KG1 (cell line): ENCODE measurements at regions not wholly inside any gene's neighbourhood (a gene's known extent, or its start where the extent isn't known, plus 50 kb on each side); places are given as distances from the start of the nearest gene placed in this dataset.
"Not testable (repeated sequence)": the region's sequence is repeated elsewhere in the genome, so short reads cannot be mapped to it uniquely, and the experiment has no call there.

Source experiments
- DNase-seq: peaks from one replicate; lab custom pipeline; 2025; lab: John Stamatoyannopoulos, UW

DNA sequence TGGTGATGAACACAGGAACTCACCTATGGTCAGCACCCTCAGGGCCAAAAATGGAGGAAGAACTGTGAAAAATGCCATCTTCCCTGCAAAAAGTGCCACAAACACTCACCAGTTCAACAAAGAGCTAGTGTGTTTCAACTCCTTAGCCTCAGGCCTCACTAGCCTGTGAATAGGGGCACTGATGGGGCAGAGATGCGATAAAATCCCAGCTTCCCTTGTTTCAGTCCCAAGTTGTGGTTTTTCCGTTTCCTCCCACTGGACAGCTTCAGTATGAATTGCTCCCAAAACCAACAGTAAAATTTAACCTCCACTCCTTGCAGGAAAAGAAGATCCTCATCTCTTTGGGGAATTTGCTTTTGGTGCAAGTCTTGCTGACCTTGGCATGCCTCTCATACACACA is 117.4 kb upstream of the ADAMTS9 start:
- DNase-seq: no peak

DNA sequence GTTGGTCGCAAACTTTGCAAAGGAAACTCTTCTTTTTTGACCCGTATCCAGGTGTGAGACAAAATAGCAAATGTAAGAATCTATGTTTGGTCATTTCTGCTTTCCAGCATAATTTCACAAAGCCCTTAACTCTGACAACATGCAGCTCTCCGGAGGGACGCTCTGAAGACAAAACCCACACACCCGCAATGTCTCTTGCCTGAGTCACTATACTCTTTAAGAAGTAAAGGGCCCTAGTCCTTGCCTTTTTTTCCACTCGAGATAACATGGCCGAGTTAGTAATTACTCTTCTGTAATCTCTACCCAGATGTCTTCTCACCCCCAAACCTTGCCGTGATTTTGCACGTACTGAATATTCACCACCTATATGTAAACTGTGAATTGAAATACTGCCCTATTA is 115.7 kb upstream of the ADAMTS9 start:
- DNase-seq: no peak

DNA sequence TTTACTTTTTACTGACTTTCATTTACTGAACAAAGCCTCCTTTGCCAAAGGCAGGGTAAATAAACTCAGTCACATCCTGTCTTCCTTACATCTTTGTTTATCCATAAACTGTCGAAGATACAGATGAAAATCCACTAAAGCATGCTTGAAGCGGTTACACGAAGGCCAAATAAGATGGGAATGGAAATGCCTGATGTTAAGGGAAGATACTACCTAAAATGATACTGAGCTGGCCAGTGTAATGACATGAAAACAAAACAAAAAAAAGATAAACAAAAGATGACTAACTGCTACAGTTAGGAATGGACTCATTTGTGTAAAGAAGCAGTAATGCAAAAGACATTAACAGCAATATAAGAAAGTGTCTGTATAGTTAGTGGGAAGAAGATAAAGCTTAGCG is 114.7 kb upstream of the ADAMTS9 start:
- DNase-seq: no peak

DNA sequence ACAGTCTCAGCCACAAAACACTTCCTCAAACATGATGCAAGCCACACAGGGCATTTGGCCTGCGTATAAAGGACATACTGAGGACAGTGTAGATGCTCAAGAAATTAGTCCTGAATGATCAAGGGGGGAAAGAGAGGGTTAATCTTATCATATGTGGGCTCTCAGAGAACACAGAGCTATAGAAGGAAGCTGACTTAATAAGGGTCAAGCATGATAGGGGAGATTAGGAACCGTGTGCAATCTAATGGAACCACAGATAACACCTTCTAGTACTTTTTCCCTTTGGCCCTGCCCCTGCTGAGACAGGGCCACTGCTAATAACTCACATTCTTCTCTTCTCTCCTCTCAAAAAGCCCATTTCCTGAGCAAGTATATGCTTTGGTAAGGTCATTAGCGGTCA is 114.1 kb upstream of the ADAMTS9 start:
- DNase-seq: no peak

DNA sequence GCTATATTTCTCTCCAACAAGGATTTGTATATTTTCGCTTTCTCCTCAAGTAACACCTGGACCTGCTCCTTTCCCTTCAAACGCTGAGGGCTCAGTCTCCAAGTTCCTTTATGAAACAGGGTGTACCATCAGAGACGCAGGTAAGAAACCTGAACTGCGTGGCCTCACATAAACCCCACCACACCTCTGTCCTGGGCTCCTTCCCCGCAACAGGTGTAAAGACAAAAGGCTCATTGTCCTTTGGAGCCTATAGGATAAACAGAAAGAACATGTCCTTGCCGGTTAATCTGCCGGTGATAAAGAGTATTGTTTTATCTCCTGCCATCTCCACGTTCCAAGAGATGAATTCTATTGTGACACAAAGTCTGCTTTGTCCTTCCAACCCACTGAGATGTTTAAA is 111.8 kb upstream of the ADAMTS9 start:
- DNase-seq: no peak

DNA sequence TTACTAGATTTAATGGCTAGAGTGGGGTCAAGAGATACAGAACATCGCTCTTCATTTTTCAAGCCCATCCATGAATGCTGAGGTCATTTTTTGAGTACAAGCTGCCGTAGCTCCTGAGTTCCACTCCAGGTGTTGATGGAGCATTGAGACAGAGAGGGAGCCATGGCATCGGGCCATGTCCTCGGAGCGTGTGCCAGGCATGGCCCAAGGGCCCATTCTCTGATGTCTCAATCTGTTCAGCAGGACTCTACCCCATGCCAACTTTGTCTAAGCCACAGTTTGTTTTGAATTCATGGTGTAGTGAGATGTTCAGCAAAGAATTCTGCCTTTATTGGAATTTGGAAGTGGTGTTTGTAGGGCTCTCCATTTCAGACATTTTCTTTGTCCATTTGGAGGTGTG is 110.5 kb upstream of the ADAMTS9 start:
- no peak for DNase-seq

DNA sequence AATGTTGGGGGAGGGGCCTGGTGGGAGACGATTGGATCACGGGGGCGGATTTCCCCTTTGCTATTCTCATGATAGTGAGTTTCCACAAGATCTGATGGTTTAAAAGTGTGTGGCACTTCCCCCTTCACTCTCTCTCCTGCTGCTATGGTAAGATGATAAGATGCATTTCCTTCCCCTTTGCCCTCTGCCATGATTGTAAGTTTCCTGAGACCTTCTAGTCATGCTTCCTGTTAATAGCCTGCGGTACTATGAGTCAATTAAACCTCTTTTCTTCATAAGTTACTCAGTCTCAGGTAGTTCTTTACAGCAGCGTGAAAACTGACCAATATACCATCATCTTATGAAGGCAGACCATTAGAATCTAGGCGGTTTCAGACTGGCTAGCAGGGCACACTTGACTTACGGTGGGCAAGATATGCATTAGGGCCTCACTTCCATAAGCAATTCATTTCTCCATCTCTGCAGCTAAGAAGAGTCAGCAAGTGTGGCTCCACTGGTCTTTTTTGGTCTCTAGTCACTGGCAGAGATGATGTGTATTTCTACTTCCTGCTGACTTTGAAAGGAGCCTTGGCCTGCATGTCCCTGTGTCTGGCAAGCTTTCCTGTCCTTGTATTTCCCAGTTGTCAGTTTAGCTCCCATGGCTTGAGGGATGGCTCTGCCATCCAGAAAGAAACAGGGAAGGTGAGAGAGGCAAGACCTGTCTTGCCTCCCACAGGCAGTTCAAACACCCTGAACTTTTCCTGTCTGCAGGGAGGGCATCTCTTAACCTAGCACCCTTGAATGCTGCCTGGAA is 109.0 kb upstream of the ADAMTS9 start:
- peak; percentile 86 for DNase-seq

DNA sequence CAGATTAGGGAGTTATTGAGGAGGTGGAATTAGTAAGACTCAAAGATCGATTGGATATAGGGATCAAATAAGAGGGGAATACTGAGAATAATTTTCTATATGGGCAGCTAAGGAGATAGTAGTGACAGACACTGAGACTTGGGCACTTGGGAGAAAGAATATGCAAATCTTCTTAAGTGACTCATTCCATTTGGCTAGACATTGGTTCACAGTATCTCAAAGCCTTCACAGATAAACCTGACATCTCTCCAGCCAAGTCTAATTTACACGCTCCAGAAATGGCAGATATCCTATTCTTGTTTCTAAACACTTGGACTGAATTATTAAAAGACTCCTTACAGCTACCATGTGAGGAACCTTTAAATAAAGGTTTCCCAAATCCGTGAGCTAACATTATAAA is 104.6 kb upstream of the ADAMTS9 start:
- no peak for DNase-seq

DNA sequence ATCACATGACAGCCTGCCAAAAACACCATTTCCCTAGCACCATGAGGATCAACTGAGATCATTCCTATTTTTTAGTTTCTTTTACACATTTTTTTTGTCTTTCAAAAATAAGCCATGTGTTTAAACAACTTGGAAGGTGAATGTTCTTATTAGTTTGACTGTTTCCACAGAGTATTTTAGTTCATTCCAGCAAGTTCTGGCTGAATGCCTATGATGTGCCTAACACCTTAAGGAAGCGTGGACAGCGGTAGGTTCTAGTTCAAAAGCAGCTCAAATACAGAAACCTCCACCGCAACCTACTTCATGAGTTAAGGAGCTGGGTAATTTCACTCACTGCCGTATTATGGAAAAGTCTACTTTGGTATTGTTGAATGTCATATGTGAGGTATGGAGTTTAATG is 101.3 kb upstream of the ADAMTS9 start:
- no peak for DNase-seq

DNA sequence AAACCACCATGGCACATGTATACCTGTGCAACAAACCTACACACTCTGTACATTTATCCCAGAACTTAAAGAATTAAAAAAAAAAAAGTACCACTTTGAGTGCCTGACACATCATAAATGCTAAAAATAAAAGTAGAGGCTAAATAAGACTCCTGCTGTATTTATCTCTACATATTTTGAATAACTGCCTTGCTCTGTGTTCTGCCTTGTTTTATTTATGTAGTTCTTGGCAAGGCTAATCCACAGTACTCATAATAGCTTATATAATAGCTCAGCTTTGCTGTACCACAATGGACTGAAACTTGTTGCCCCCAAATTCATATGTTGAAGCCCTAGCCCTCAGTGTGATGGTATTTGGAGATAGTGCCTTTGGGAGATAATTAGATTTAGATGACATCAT is 95.4 kb upstream of the ADAMTS9 start:
- no peak for DNase-seq

DNA sequence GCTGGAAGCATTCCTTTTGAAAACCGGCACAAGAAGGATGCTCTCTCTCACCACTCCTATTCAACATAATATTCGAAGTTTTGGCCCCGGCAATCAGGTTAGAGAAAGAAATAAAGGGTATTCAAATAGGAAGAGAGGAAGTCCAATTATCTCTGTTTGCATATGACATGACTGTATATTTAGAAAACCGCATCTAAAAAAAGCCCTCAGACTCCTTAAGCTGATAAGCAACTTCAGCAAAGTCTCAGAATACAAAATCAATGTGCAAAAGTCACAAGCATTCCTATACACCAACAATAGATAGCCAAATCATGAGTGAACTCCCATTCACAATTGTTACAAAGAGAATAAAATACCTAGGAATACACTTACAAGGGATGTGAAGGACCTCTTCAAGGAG is 93.1 kb upstream of the ADAMTS9 start:
- not testable (repeated sequence) for DNase-seq

DNA sequence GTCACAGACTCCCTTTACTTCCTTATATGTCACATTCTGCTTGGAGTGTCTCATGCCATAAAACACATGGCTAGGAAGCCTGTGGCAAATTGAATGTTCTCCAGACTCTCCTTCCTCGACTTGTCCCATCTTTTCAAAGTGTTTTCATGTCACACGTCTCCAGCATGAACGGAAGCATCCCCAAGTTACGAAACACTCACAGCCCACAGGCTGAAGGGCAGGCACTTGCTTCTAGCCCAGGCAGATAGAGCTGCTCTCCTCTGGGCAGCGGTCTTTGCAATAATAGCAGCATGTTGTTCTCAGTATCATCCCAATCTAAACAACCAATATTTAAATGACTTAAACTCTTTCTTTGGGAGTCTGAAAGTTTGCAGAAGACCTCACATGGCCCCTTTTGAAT is 85.3 kb upstream of the ADAMTS9 start:
- no peak for DNase-seq

DNA sequence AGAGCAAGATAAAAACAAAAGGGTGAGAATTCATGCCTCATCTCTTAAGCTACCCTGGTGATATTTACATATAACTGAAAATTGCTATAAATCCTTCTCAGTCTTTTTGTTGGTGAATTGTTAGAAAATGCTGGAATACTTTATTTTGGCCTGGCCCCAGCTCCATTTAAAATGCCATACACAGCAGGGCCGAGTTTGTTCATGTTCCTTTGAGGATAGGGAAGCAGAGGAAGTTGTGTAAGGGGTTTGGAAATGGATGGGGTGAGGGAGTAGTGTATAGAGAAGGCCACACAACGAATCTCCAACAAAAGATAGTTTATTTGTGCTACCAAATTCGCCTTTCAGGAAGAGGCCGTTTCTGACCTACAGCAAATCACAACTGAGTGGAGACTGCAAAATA is 78.6 kb upstream of the ADAMTS9 start:
- no peak for DNase-seq

DNA sequence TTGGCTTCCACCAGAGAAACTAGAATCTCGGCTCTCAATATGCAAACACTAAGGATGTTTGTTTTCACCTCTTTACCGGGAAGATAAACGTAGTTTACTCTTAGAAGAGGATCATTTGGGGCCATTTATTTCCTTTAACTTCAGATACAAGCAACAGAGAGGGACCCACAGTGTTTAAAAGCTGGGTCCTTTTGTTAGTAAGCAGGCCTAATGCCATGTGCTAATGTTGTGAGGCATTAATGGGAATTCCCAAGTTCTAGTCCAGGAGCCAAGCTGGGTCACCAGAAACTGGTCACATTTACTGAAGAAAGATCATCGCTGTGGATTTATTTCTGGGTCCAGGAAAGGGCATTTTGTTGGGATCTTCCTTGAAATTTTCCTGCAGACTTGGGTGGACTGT is 78.1 kb upstream of the ADAMTS9 start:
- no peak for DNase-seq

DNA sequence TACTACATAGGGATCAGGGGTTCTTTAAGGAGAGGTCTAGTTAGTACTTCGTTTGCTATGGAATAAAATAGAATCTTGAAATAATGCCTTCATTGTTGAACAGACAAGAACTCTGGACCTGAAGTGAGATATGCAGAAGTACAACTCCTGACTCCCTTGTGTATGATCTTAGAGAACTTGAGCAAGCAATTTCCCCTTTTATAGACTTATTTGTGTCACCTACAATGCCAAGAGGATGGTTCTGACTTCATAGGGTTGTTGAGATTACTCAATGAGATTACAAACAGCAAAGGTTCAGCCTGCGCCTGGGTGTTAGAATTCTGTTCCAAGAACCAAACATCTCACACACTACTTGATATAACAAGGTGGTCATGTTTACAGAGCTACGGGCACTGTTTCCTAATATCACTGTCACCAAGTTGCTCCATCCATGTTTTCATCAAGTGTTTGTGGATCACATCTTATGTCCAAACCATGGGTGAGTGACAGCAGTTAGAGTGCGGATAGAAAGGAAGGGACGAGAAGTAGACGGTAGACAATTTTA is 76.7 kb upstream of the ADAMTS9 start:
- no peak for DNase-seq

DNA sequence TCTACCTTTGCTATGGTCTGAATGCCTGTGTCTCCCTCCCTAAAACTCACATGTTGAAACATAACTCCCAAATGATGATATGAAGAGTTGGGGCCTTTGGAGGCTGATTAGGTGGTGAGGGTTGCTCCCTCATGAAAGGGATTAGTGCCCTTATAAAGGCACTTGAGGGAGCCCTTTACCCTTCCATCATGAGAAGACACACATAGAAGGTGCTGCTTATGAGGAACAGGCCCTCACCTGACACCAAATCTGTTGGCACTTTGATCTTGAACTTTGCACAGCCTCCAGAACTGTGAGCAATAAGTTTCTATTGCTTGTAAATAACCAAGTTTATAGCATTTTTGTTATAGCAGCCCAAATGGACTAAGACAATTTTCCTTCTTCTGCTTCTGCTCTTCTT is 76.2 kb upstream of the ADAMTS9 start:
- no peak for DNase-seq

DNA sequence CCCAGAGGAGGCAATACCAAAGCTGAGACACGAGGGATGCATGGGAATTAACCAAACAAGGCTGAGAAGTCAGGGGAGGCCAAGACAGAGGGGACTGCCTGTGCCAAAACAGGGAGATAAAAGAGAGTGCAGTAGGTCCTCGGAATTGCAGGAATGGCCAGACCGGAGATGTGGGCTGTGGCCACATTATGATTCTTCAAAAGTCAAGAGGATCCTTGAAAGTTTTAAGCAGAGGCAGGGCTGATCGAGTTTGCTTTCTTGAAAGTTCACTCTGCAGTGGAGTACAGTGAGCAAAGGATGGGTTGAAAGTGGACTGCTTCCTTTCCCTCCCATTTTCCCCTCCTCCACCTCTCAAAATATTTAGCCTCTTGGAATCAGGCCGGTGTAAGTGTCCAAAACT is 73.9 kb upstream of the ADAMTS9 start:
- DNase-seq: no peak

DNA sequence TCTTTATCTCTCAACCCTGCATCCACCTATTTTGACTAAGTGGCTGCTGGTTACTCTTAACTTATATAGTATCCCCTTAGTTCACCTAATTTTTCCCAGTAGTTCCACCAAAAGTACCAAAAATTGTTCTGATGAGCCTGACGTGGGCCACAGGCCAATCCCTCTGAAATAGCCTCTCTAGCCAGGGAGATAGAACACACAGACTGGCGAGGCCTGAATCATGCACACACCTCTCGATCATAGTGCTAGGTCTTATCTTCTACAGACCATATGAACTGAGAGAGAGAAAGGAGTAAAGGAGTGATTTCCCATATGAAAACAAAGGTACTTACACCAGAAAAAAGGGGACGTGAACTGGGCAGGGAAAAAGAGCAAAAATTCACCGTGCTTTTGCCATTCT is 72.5 kb upstream of the ADAMTS9 start:
- no peak for DNase-seq

DNA sequence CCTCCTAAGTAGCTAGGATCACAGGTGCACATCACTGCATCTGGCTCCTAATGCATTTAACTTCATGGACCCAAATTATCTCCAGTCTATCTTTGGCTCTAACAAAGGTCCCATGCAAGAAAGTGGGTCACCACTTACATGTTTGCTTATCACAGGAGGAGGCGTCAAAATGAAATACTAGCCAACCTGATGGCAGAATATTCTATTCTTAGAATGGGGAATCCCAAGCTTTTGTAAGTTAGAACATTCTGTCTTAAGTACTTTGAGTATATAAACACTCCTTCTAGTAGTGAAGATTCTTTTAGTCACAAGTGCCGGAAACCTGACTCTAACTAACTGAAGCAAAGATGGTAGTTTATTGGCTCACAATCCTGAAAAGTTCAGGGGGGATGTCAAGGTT is 72.0 kb upstream of the ADAMTS9 start:
- DNase-seq: no peak

DNA sequence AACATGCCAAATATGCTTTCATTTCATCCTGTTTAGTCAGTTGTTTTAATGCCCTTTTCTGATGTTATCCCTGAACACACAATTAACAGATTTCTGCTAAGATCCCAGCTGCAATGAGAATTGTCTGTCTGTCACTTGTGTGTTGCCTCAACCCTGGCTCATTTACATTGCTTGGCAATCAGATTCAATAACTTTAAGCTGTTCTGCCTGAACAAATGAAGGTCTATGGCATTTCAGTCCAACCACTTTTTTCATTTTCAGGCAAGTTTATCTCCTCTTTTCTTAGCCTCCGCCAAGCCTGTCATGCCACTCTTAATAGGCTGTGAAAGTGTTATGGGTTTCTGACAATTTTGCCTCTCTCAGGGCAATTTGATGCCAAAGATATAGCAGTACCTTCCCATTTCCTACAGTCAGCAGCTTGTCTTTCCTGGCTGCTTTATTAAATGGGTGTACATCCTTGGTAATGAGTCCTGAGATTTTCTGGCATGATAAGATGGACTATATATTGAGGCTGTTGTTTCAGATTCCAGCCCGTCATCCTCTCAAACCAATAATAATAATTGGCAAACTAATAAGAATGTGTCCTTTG is 68.7 kb upstream of the ADAMTS9 start:
- DNase-seq: no peak

DNA sequence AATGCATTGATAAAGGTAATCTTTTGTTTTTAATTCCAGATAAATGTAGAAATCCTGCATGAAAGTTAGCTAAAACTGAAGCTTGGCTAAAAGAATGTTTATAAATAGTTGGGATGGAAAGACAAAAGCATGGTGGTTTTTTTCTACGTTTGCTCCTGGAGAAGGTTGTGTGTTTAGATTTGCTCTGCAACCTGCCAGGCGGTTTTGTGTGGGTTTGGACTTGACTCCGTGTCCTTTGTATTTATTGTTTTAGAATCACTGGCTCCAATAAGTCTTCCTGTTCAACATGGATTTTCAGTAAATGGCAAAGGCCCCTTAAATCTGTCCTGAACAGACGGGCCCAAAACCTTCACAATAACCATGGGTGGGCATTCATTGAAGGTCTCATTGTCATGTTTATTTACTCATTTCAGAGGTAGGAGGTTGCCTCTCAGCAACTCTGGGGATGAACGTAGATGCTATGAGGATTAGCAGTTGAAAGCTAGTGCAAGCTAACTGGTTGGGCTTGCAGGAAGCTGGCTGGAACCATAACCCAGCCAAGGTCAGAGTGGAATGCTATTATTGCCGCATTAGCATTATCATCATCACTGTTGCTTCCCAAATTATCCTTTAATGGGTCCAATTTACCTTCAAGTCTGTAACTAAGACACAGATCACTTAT is 60.6 kb upstream of the ADAMTS9 start:
- DNase-seq: no peak

DNA sequence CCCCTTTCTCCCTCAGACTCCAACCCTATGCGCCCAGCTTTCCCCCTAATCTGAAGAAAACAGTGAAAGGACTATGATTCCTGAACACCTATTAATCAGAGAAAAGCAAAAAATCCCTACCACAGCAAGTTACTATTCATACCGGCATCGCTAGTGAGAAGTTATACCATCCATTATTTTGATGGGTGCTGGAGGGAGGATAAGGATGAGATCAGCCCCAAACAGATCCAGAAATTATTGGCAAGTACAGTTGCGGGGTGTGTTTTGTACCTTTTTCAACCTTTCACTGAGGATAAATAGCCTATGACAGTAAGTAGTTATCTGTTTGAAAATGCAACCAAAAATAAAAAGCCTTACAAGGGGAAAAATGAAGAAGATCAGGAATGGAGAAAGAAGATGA is 59.9 kb upstream of the ADAMTS9 start:
- no peak for DNase-seq

DNA sequence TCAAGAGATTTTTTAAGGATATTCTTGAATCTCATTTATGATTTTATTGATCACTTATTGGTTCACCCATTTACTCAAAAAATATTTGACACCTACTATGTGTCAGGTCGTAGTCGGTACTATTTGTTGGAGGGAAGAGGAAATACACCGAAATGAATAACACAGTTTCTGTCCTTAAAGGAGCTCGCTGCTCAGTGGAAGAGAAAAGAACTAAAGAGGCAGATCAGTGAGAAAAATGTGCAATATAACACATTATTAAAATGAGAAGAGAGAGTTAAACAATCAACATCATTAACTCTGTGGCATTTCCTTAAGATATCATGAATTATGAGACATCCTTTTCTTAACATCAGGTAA is 56.1 kb upstream of the ADAMTS9 start:
- no peak for DNase-seq
